ENCODE measurements at regions not wholly inside any gene's neighbourhood (a gene's known extent, or its start where the extent isn't known, plus 50 kb on each side); places are given as distances from the start of the nearest gene placed in this dataset.

DNA sequence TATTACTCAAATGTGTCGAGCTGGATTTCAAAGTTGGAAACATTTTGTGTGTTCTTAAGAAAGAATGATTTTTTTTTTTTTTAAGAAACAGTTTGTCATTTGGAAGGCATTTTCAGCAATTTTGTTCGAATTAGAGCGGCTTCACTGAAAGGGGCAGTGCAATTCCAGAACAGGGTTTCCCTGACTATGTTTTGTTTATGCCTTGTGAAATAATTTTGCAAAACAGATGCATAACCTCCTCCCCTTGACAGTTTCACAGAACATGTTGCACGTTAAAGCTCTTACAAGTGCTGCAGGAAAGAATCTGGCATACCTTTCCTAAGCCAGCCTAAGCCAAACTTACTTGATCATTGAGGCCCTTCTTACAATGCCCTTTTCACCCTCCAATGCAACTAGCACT lies 216.0 kb upstream of the SSTR4 start:
- TF ChIP-seq EZH2phosphoT487 (IDR thresholded peaks at IDR 0.05; ENCODE audit: insufficient read depth, low read depth) (no peak), EZH2 (IDR thresholded peaks at IDR 0.05; ENCODE audit: insufficient read depth, poor library complexity, severe bottlenecking) (no peak)
